Endothelial cell of umbilical vein (primary cell): ENCODE measurements at regions not wholly inside any gene's neighbourhood (a gene's known extent, or its start where the extent isn't known, plus 50 kb on each side); places are given as distances from the start of the nearest gene placed in this dataset.

Experiments
- FOS ChIP-seq: IDR thresholded peaks from 2 replicates; pipeline ENCODE4 v1.6.1; 2011; ENCODE audit warnings: mild to moderate bottlenecking, low read length, moderate library complexity, borderline replicate concordance; ENCODE audit not compliant: insufficient read depth
- POLR2A ChIP-seq: IDR thresholded peaks from 2 replicates; pipeline ENCODE4 v1.6.1; 2012; ENCODE audit warnings: low read depth, mild to moderate bottlenecking, control low read depth, low read length
- POLR2AphosphoS5 ChIP-seq: IDR thresholded peaks from 2 replicates; pipeline ENCODE4 v1.6.1; 2012; ENCODE audit warnings: low read depth, mild to moderate bottlenecking, control low read depth, low read length, moderate library complexity; ENCODE audit not compliant: insufficient read depth
- TF ChIP-seq, protein P1 (sequence below), 2 donors: IDR thresholded peaks; 1 replicate in 1 of 2; 2 replicates in 1 of 2; pipeline ENCODE4 v1.5.1; 2011; ENCODE audit warnings: low read length in 2 of 2, mild to moderate bottlenecking in 2 of 2, moderate library complexity in 2 of 2, control low read depth in 1 of 2, inconsistent platforms in 1 of 2, low read depth in 1 of 2; ENCODE audit not compliant: insufficient read depth in 1 of 2; ENCODE audit errors: extremely low read depth in 1 of 2

- TF ChIP-seq POLR2A, result no peak
- no peak for TF ChIP-seq POLR2AphosphoS5
- no peak for TF ChIP-seq FOS
- TF ChIP-seq, protein P1, sequence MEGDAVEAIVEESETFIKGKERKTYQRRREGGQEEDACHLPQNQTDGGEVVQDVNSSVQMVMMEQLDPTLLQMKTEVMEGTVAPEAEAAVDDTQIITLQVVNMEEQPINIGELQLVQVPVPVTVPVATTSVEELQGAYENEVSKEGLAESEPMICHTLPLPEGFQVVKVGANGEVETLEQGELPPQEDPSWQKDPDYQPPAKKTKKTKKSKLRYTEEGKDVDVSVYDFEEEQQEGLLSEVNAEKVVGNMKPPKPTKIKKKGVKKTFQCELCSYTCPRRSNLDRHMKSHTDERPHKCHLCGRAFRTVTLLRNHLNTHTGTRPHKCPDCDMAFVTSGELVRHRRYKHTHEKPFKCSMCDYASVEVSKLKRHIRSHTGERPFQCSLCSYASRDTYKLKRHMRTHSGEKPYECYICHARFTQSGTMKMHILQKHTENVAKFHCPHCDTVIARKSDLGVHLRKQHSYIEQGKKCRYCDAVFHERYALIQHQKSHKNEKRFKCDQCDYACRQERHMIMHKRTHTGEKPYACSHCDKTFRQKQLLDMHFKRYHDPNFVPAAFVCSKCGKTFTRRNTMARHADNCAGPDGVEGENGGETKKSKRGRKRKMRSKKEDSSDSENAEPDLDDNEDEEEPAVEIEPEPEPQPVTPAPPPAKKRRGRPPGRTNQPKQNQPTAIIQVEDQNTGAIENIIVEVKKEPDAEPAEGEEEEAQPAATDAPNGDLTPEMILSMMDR (IDR thresholded peaks at IDR 0.05; ENCODE audit: extremely low read depth in 1 of 2, insufficient read depth in 1 of 2, low read depth in 1 of 2, low read length in 2 of 2), result no peak
These were observed 114.6 kb upstream of the KCNJ15 start for GRCh38 chr21:38142224-38142623.
